Chondrocyte (in vitro differentiated cells): ENCODE measurements at regions not wholly inside any gene's neighbourhood (a gene's known extent, or its start where the extent isn't known, plus 50 kb on each side); places are given as distances from the start of the nearest gene placed in this dataset.
A peak's percentile ranks its signal among the peaks of the same experiment; 100 is the strongest.

ENCODE experiments used
- DNase-seq: peaks from one replicate; pipeline ENCODE4 v3.0.0; 2021; ENCODE audit warnings: mixed read lengths, low spot score
- H3K27ac Mint-ChIP-seq: one replicate; pipeline ENCODE4 v1.8.0; 2021; ENCODE audit warnings: mild to moderate bottlenecking, moderate library complexity, mixed read lengths; ENCODE audit not compliant: unreplicated experiment
- H3K27me3 Mint-ChIP-seq: 2 replicates; pipeline ENCODE4 v1.8.0; 2021; ENCODE audit warnings: low read depth, mixed read lengths
- H3K36me3 Mint-ChIP-seq: 2 replicates; pipeline ENCODE4 v1.8.0; 2021; ENCODE audit warnings: low read depth, mixed read lengths
- H3K4me1 Mint-ChIP-seq: 2 replicates; pipeline ENCODE4 v1.8.0; 2021; ENCODE audit warnings: low read depth, mild to moderate bottlenecking, mixed read lengths
- H3K4me3 Mint-ChIP-seq: one replicate; pipeline ENCODE4 v1.8.0; 2021; ENCODE audit warnings: mild to moderate bottlenecking, moderate library complexity, mixed read lengths; ENCODE audit not compliant: unreplicated experiment
- H3K9me3 Mint-ChIP-seq: 2 replicates; pipeline ENCODE4 v1.8.0; 2021; ENCODE audit warnings: low read depth, mixed read lengths
- CTCF ChIP-seq: fragments of 200-600 bp; sonication (generic); IDR thresholded peaks from 2 replicates; pipeline ENCODE4 v1.5.0; 2021; ENCODE audit warnings: antibody characterized with exemption, mild to moderate bottlenecking, moderate library complexity

- Mint-ChIP-seq H3K4me1 (no peaks in the 10 kb centered on the region), H3K9me3 (peaks cover 11% of the 10 kb centered on the region), H3K36me3 (no peaks in the 10 kb centered on the region), H3K4me3 (no peak overlapping the region), H3K27ac (no peak overlapping the region), H3K27me3 (no peaks in the 10 kb centered on the region)
- no peak for TF ChIP-seq CTCF
- no peak for DNase-seq
Observed at GRCh38 chr21:22554690-22555316, 1556.6 kb downstream of the NCAM2 start.

GRCh38 chr21:22556829-22557228 is 1558.6 kb downstream of the NCAM2 start:
- no peak for DNase-seq
- Mint-ChIP-seq H3K4me1 (no peaks in the 10 kb centered on the region), H3K4me3 (no peak overlapping the region), H3K27me3 (no peaks in the 10 kb centered on the region), H3K9me3 (peaks cover 23% of the 10 kb centered on the region), H3K27ac (no peak overlapping the region), H3K36me3 (no peaks in the 10 kb centered on the region)
- no peak for TF ChIP-seq CTCF

- Mint-ChIP-seq H3K27me3 (no peaks in the 10 kb centered on the region), H3K4me1 (no peaks in the 10 kb centered on the region), H3K27ac (no peak overlapping the region), H3K36me3 (no peaks in the 10 kb centered on the region), H3K9me3 (peaks cover 26% of the 10 kb centered on the region), H3K4me3 (no peak overlapping the region)
- DNase-seq: no peak
- no peak for TF ChIP-seq CTCF
Observed at GRCh38 chr21:22561946-22562345, 1563.7 kb downstream of the NCAM2 start.

GRCh38 chr21:22573834-22574233 is 1575.6 kb downstream of the NCAM2 start:
- Mint-ChIP-seq H3K4me3 (no peak overlapping the region), H3K36me3 (no peaks in the 10 kb centered on the region), H3K4me1 (no peaks in the 10 kb centered on the region), H3K27me3 (no peaks in the 10 kb centered on the region), H3K27ac (no peak overlapping the region), H3K9me3 (peaks cover 2% of the 10 kb centered on the region)
- TF ChIP-seq CTCF: no peak
- no peak for DNase-seq

GRCh38 chr21:22575165-22575584 is 1577.0 kb downstream of the NCAM2 start:
- no peak for DNase-seq
- Mint-ChIP-seq H3K4me1 (no peaks in the 10 kb centered on the region), H3K36me3 (no peaks in the 10 kb centered on the region)

More at GRCh38 chr21:22575165-22575584, 1577.0 kb downstream of the NCAM2 start:
- peaks cover 3% of the 10 kb centered on the region for H3K9me3 Mint-ChIP-seq
- TF ChIP-seq CTCF: peak; percentile 77
- no peak overlapping the region for H3K4me3 Mint-ChIP-seq
- no peaks in the 10 kb centered on the region for H3K27me3 Mint-ChIP-seq
- H3K27ac Mint-ChIP-seq: no peak overlapping the region
